ENCODE measurements at regions not wholly inside any gene's neighbourhood (a gene's known extent, or its start where the extent isn't known, plus 50 kb on each side); places are given as distances from the start of the nearest gene placed in this dataset.
"Not testable (repeated sequence)": the region's sequence is repeated elsewhere in the genome, so short reads cannot be mapped to it uniquely, and the experiment has no call there.

- DNase-seq (ENCODE audit: low read depth in 1 of 2, low spot score in 2 of 2); H3K4me3 ChIP-seq (ENCODE audit: extremely low read depth in 1 of 4, insufficient read depth in 2 of 4, low read depth in 3 of 4, low read length in 4 of 4); H2BK12ac ChIP-seq (ENCODE audit: low read depth, low read length); H3K36me3 ChIP-seq (ENCODE audit: control insufficient read depth in 2 of 4, insufficient read depth in 4 of 4, low read length in 3 of 4); POLR2A ChIA-PET (ENCODE audit: partially characterized antibody); H4K5ac ChIP-seq (ENCODE audit: insufficient read length, low read depth, low read length); H2AFZ ChIP-seq (ENCODE audit: low read length); H2BK20ac ChIP-seq (ENCODE audit: low read length); H3K79me1 ChIP-seq (ENCODE audit: low read depth, low read length); H3K4me1 ChIP-seq (replicated peaks in 1 of 4; ENCODE audit: control insufficient read depth in 3 of 4, insufficient read depth in 4 of 4, low read length in 3 of 4); CTCF ChIA-PET (ENCODE audit: partially characterized antibody); H3K23me2 ChIP-seq (ENCODE audit: low read depth, low read length); H4K20me1 ChIP-seq (replicated peaks in 1 of 2; ENCODE audit: control insufficient read depth in 1 of 2, insufficient read depth in 2 of 2, low read length in 2 of 2); H3K4me2 ChIP-seq (ENCODE audit: insufficient read depth in 1 of 2, low read depth in 2 of 2, low read length in 2 of 2); H3K79me2 ChIP-seq (ENCODE audit: control insufficient read depth in 1 of 2, insufficient read depth in 2 of 2, low read length in 2 of 2); H2AK5ac ChIP-seq (ENCODE audit: low read depth, low read length); H3K9ac ChIP-seq (replicated peaks in 1 of 4; ENCODE audit: extremely low read depth in 1 of 4, low read depth in 3 of 4, low read length in 3 of 4); H3K27me3 ChIP-seq (replicated peaks in 1 of 4; ENCODE audit: control insufficient read depth in 3 of 4, extremely low read depth in 1 of 4, insufficient read depth in 3 of 4, low read length in 3 of 4); H3K23ac ChIP-seq (ENCODE audit: insufficient read length); H3K4ac ChIP-seq (replicated peaks; ENCODE audit: insufficient read length, low read depth, low read length); H3K14ac ChIP-seq (ENCODE audit: insufficient read length); H3K18ac ChIP-seq (ENCODE audit: extremely low read depth, low read length); H2BK120ac ChIP-seq (replicated peaks; ENCODE audit: low read depth, low read length); H3K27ac ChIP-seq (ENCODE audit: low read depth, low read length); H2BK15ac ChIP-seq (ENCODE audit: low read length); FAIRE-seq; H3K56ac ChIP-seq (replicated peaks; ENCODE audit: insufficient read length, low read depth, low read length); H4K91ac ChIP-seq (replicated peaks; ENCODE audit: insufficient read length, low read length); H4K8ac ChIP-seq (ENCODE audit: extremely low read depth, insufficient read depth, low read length); H2BK5ac ChIP-seq (ENCODE audit: low read depth, low read length); H3K9me3 ChIP-seq (ENCODE audit: insufficient read depth in 2 of 2, low read depth in 1 of 2, low read length in 1 of 2): not testable (repeated sequence)
- WGBS, 2 experiments (ENCODE audit: extremely low coverage in 1 of 2, insufficient coverage in 1 of 2, insufficient read length in 1 of 2, insufficient replicate concordance in 2 of 2, low coverage in 1 of 2, low lambda C conversion rate in 2 of 2, missing lambda C conversion rate in 1 of 2) = 100% methylated on average over 4 of the region's 21 CpGs; no CpG with 5 or more reads in 1 of the 2 experiments
Measured at GRCh38 chrX:114270371-114270770, 313.5 kb upstream of the HTR2C start.
